ENCODE measurements at regions not wholly inside any gene's neighbourhood (a gene's known extent, or its start where the extent isn't known, plus 50 kb on each side); places are given as distances from the start of the nearest gene placed in this dataset.

- DNase-seq (ENCODE audit: low spot score), result no peak
Observed at GRCh38 chr2:241942416-241943208, 73.1 kb downstream of the RTP5 start.

- no peak for DNase-seq (ENCODE audit: low spot score)
Observed at GRCh38 chr2:241943209-241943850, 73.8 kb downstream of the RTP5 start.

GRCh38 chr2:241943961-241944575 lies 74.5 kb downstream of the RTP5 start:
- no peak for DNase-seq (ENCODE audit: low spot score)

- DNase-seq (ENCODE audit: low spot score), result no peak
Observed at GRCh38 chr2:241944821-241945220, 75.3 kb downstream of the RTP5 start.

- DNase-seq (ENCODE audit: low spot score), result no peak
Observed at GRCh38 chr2:241945311-241945710, 75.8 kb downstream of the RTP5 start.

- DNase-seq (ENCODE audit: low spot score), result no peak
Observed at GRCh38 chr2:241945803-241946202, 76.3 kb downstream of the RTP5 start.

- DNase-seq (ENCODE audit: low spot score), result no peak
Observed at GRCh38 chr2:241946306-241947003, 76.9 kb downstream of the RTP5 start.

- DNase-seq (ENCODE audit: low spot score), result no peak
Observed at GRCh38 chr2:241947004-241947350, 77.4 kb downstream of the RTP5 start.

GRCh38 chr2:241947401-241947800 lies 77.9 kb downstream of the RTP5 start:
- no peak for DNase-seq (ENCODE audit: low spot score)

- DNase-seq (ENCODE audit: low spot score), result no peak
Observed at GRCh38 chr2:241947876-241948275, 78.3 kb downstream of the RTP5 start.

- DNase-seq (ENCODE audit: low spot score), result no peak
Observed at GRCh38 chr2:241948299-241948897, 78.9 kb downstream of the RTP5 start.

GRCh38 chr2:241948901-241949735 lies 79.6 kb downstream of the RTP5 start:
- no peak for DNase-seq (ENCODE audit: low spot score)

- no peak for DNase-seq (ENCODE audit: low spot score)
Observed at GRCh38 chr2:241949736-241950412, 80.3 kb downstream of the RTP5 start.

GRCh38 chr2:241950413-241951315 lies 81.1 kb downstream of the RTP5 start:
- DNase-seq (ENCODE audit: low spot score), result peak; percentile 52

- DNase-seq (ENCODE audit: low spot score), result no peak
Observed at GRCh38 chr2:241951316-241951700, 81.8 kb downstream of the RTP5 start.

- DNase-seq (ENCODE audit: low spot score), result no peak
Observed at GRCh38 chr2:241951920-241952319, 82.4 kb downstream of the RTP5 start.

- no peak for DNase-seq (ENCODE audit: low spot score)
Observed at GRCh38 chr2:241952816-241953215, 83.3 kb downstream of the RTP5 start.

GRCh38 chr2:241953324-241953928 lies 83.9 kb downstream of the RTP5 start:
- DNase-seq (ENCODE audit: low spot score), result no peak

- no peak for DNase-seq (ENCODE audit: low spot score)
Observed at GRCh38 chr2:241956521-241957110, 87.1 kb downstream of the RTP5 start.

All from H4 (cell line).